Naive thymus-derived CD4-positive, alpha-beta T cell (primary cell): ENCODE measurements at regions not wholly inside any gene's neighbourhood (a gene's known extent, or its start where the extent isn't known, plus 50 kb on each side); places are given as distances from the start of the nearest gene placed in this dataset.

Experiments used
- ATAC-seq: fragments of 150-1000 bp; cut with Tn5 transposase; 2 replicates; pipeline ENCODE4 v1.10.0; 2021; ENCODE audit warnings: mild to moderate bottlenecking, moderate library complexity
- CTCF ChIA-PET: fragments of 350-600 bp; sonication (Branson Sonifier 250); formaldehyde crosslinking; loops from one replicate; lab custom pipeline; 2021; ENCODE audit warnings: antibody characterized with exemption; lab: Charles Lee
- POLR2A ChIA-PET: fragments of 350-600 bp; sonication (Branson Sonifier 250); formaldehyde crosslinking; loops from one replicate; lab custom pipeline; 2021; ENCODE audit warnings: antibody characterized with exemption, inconsistent platforms; lab: Charles Lee
- DNase-seq, 9 donors: peaks; one replicate each; pipeline versions ENCODE4 v3.0.0 to v3.0.0-alpha.2; 2020 to 2022; ENCODE audit warnings: mixed read lengths in 1 of 9
- H3K27ac ChIP-seq: one replicate; pipeline ENCODE4 v1.7.0; 2013; ENCODE audit warnings: mild to moderate bottlenecking, low read depth, low read length, moderate library complexity
- H3K27me3 ChIP-seq, 2 donors: one replicate each; pipeline ENCODE4 v1.7.0; 2013; ENCODE audit warnings: low read length in 2 of 2, mild to moderate bottlenecking in 2 of 2, moderate library complexity in 2 of 2; ENCODE audit not compliant: control insufficient read depth in 2 of 2, insufficient read depth in 2 of 2
- H3K36me3 ChIP-seq, 3 experiments: 1 replicate in 2 of 3; 2 replicates in 1 of 3; pipeline ENCODE4 v1.7.0; 2013; ENCODE audit warnings: low read length in 3 of 3, mild to moderate bottlenecking in 3 of 3, moderate library complexity in 1 of 3; ENCODE audit not compliant: insufficient read depth in 3 of 3, control insufficient read depth in 2 of 3
- H3K4me1 ChIP-seq, 2 donors: one replicate each; pipeline ENCODE4 v1.7.0; 2013; ENCODE audit warnings: low read length in 2 of 2, mild to moderate bottlenecking in 2 of 2, moderate library complexity in 1 of 2; ENCODE audit not compliant: control insufficient read depth in 2 of 2, insufficient read depth in 2 of 2
- H3K4me3 ChIP-seq: 2 replicates; pipeline ENCODE4 v1.7.0; 2013; ENCODE audit warnings: mild to moderate bottlenecking, low read length
- H3K9me3 ChIP-seq, 3 experiments: 1 replicate in 2 of 3; 2 replicates in 1 of 3; pipeline ENCODE4 v1.7.0; 2013; ENCODE audit warnings: low read length in 3 of 3; ENCODE audit not compliant: control insufficient read depth in 2 of 3
- H3K27ac Mint-ChIP-seq, 9 donors: one replicate each; pipeline ENCODE4 v1.8.0; 2020 to 2022; ENCODE audit warnings: mixed read lengths in 9 of 9, mild to moderate bottlenecking in 8 of 9, moderate library complexity in 5 of 9, inconsistent platforms in 2 of 9
- H3K27me3 Mint-ChIP-seq, 5 donors: one replicate each; pipeline ENCODE4 v1.8.0; 2021 to 2022; ENCODE audit warnings: mixed read lengths in 5 of 5, mild to moderate bottlenecking in 1 of 5
- H3K36me3 Mint-ChIP-seq, 5 donors: one replicate each; pipeline ENCODE4 v1.8.0; 2020 to 2022; ENCODE audit warnings: mixed read lengths in 5 of 5, mild to moderate bottlenecking in 3 of 5, inconsistent platforms in 1 of 5
- H3K4me1 Mint-ChIP-seq, 7 donors: one replicate each; pipeline ENCODE4 v1.8.0; 2020 to 2022; ENCODE audit warnings: mixed read lengths in 7 of 7, mild to moderate bottlenecking in 3 of 7, inconsistent platforms in 1 of 7
- H3K4me3 Mint-ChIP-seq, 10 donors: one replicate each; pipeline ENCODE4 v1.8.0; 2020 to 2022; ENCODE audit warnings: mild to moderate bottlenecking in 10 of 10, mixed read lengths in 10 of 10, moderate library complexity in 6 of 10, inconsistent platforms in 2 of 10
- H3K9me3 Mint-ChIP-seq, 11 donors: one replicate each; pipeline ENCODE4 v1.8.0; 2020 to 2022; ENCODE audit warnings: mixed read lengths in 11 of 11, mild to moderate bottlenecking in 4 of 11, inconsistent platforms in 1 of 11, moderate library complexity in 1 of 11
- intact Hi-C, 2 donors: fragments of 100-400 bp; cut with micrococcal nuclease; formaldehyde crosslinking; loops; one replicate each; pipeline ENCODE4 v1.15.1; 2023

GRCh38 chr7:41449286-41449685 lies 253.6 kb downstream of the INHBA start:
- CTCF ChIA-PET = no interaction called here
- POLR2A ChIA-PET = no interaction called here
- H3K4me1 Mint-ChIP-seq = no peaks in the 10 kb centered on the region
- H3K27ac Mint-ChIP-seq = no peak overlapping the region
- no peak for DNase-seq
- no peaks in the 10 kb centered on the region for H3K36me3 ChIP-seq
- H3K4me1 ChIP-seq = no peaks in the 10 kb centered on the region
- H3K4me3 ChIP-seq = no peak overlapping the region
- no peak overlapping the region for H3K4me3 Mint-ChIP-seq
- no peak overlapping the region for H3K27ac ChIP-seq
- H3K27me3 Mint-ChIP-seq = no peaks in the 10 kb centered on the region
- H3K36me3 Mint-ChIP-seq = no peaks in the 10 kb centered on the region
- intact Hi-C loops = no loop called here
- peaks cover 0 to 15% (median 3%) of the 10 kb centered on the region in 11 donors for H3K9me3 Mint-ChIP-seq
- ATAC-seq = no peak
- no peaks in the 10 kb centered on the region for H3K9me3 ChIP-seq
- no peaks in the 10 kb centered on the region for H3K27me3 ChIP-seq

GRCh38 chr7:41448104-41448503 lies 254.8 kb downstream of the INHBA start:
- CTCF ChIA-PET = no interaction called here

GRCh38 chr7:41447450-41448042 lies 255.3 kb downstream of the INHBA start:
- no peaks in the 10 kb centered on the region for H3K36me3 Mint-ChIP-seq
- ChIA-PET CTCF (no interaction called here), POLR2A (no interaction called here)
- H3K27ac Mint-ChIP-seq = no peak overlapping the region
- H3K4me3 Mint-ChIP-seq = no peak overlapping the region
- H3K9me3 Mint-ChIP-seq = peaks cover 0 to 10% (median 3%) of the 10 kb centered on the region in 11 donors
- no peak overlapping the region for H3K27ac ChIP-seq
- ATAC-seq (no peak), DNase-seq (no peak)
- intact Hi-C loops = no loop called here
- no peaks in the 10 kb centered on the region for H3K4me1 ChIP-seq
- no peak overlapping the region for H3K4me3 ChIP-seq
- H3K4me1 Mint-ChIP-seq = no peaks in the 10 kb centered on the region
- H3K27me3 Mint-ChIP-seq = no peaks in the 10 kb centered on the region
- H3K9me3 ChIP-seq = no peaks in the 10 kb centered on the region
- H3K36me3 ChIP-seq = no peaks in the 10 kb centered on the region
- H3K27me3 ChIP-seq = no peaks in the 10 kb centered on the region

More at GRCh38 chr7:41448104-41448503, 254.8 kb downstream of the INHBA start:
- intact Hi-C loops = no loop called here
- POLR2A ChIA-PET = no interaction called here
- H3K27ac ChIP-seq = no peak overlapping the region
- no peak overlapping the region for H3K4me3 ChIP-seq
- Mint-ChIP-seq H3K36me3 (no peaks in the 10 kb centered on the region), H3K4me1 (no peaks in the 10 kb centered on the region), H3K4me3 (no peak overlapping the region), H3K27me3 (no peaks in the 10 kb centered on the region), H3K9me3 (peaks cover 0 to 10% (median 3%) of the 10 kb centered on the region in 11 donors), H3K27ac (no peak overlapping the region)
- no peaks in the 10 kb centered on the region for H3K27me3 ChIP-seq
- H3K36me3 ChIP-seq = no peaks in the 10 kb centered on the region
- DNase-seq = no peak
- ATAC-seq = no peak
- no peaks in the 10 kb centered on the region for H3K9me3 ChIP-seq
- no peaks in the 10 kb centered on the region for H3K4me1 ChIP-seq

GRCh38 chr7:41446606-41447449 lies 256.1 kb downstream of the INHBA start:
- H3K4me3 Mint-ChIP-seq = no peak overlapping the region
- H3K4me1 ChIP-seq = no peaks in the 10 kb centered on the region
- H3K27me3 ChIP-seq = no peaks in the 10 kb centered on the region
- H3K27ac ChIP-seq = no peak overlapping the region
- intact Hi-C loops = no loop called here
- POLR2A ChIA-PET = no interaction called here
- no peak overlapping the region for H3K4me3 ChIP-seq
- H3K9me3 ChIP-seq = no peaks in the 10 kb centered on the region
- H3K4me1 Mint-ChIP-seq = no peaks in the 10 kb centered on the region
- H3K9me3 Mint-ChIP-seq = peaks cover 0 to 13% (median 3%) of the 10 kb centered on the region in 11 donors
- H3K36me3 ChIP-seq = no peaks in the 10 kb centered on the region
- ATAC-seq (no peak), DNase-seq (no peak)
- CTCF ChIA-PET = no interaction called here
- H3K27me3 Mint-ChIP-seq = no peaks in the 10 kb centered on the region
- no peaks in the 10 kb centered on the region for H3K36me3 Mint-ChIP-seq
- H3K27ac Mint-ChIP-seq = no peak overlapping the region

GRCh38 chr7:41445946-41446345 lies 256.9 kb downstream of the INHBA start:
- Histone ChIP-seq H3K4me3 (no peak overlapping the region), H3K36me3 (no peaks in the 10 kb centered on the region), H3K9me3 (no peaks in the 10 kb centered on the region), H3K27me3 (no peaks in the 10 kb centered on the region), H3K4me1 (no peaks in the 10 kb centered on the region), H3K27ac (no peak overlapping the region)
- no peaks in the 10 kb centered on the region for H3K27me3 Mint-ChIP-seq
- H3K27ac Mint-ChIP-seq = no peak overlapping the region
- DNase-seq = no peak
- peaks cover 0 to 15% (median 3%) of the 10 kb centered on the region in 11 donors for H3K9me3 Mint-ChIP-seq
- no peak for ATAC-seq
- H3K4me3 Mint-ChIP-seq = no peak overlapping the region
- no peaks in the 10 kb centered on the region for H3K4me1 Mint-ChIP-seq
- intact Hi-C loops = no loop called here
- ChIA-PET POLR2A (no interaction called here), CTCF (no interaction called here)
- no peaks in the 10 kb centered on the region for H3K36me3 Mint-ChIP-seq

- Mint-ChIP-seq H3K27me3 (no peaks in the 10 kb centered on the region), H3K4me1 (no peaks in the 10 kb centered on the region), H3K9me3 (peaks cover 0 to 20% (median 3%) of the 10 kb centered on the region in 11 donors), H3K27ac (no peak overlapping the region), H3K36me3 (no peaks in the 10 kb centered on the region), H3K4me3 (no peak overlapping the region)
- Histone ChIP-seq H3K4me3 (no peak overlapping the region), H3K9me3 (no peaks in the 10 kb centered on the region), H3K27me3 (no peaks in the 10 kb centered on the region), H3K36me3 (no peaks in the 10 kb centered on the region), H3K27ac (no peak overlapping the region), H3K4me1 (no peaks in the 10 kb centered on the region)
- no peak for ATAC-seq
- no peak for DNase-seq
- ChIA-PET POLR2A (no interaction called here), CTCF (no interaction called here)
- intact Hi-C loops = no loop called here
Observed at GRCh38 chr7:41445432-41445831, 257.5 kb downstream of the INHBA start.

- H3K9me3 ChIP-seq = no peaks in the 10 kb centered on the region
- peaks cover 0 to 28% (median 7%) of the 10 kb centered on the region in 11 donors for H3K9me3 Mint-ChIP-seq
- intact Hi-C loops = no loop called here
- H3K36me3 ChIP-seq = no peaks in the 10 kb centered on the region
- no peak overlapping the region for H3K4me3 ChIP-seq
- H3K27me3 ChIP-seq = no peaks in the 10 kb centered on the region
- H3K4me1 Mint-ChIP-seq = peaks cover 0 to 1% (median 0%) of the 10 kb centered on the region in 7 donors
- no peak overlapping the region for H3K27ac Mint-ChIP-seq
- no peaks in the 10 kb centered on the region for H3K27me3 Mint-ChIP-seq
- DNase-seq = no peak
- peaks cover 0 to 4% (median 0%) of the 10 kb centered on the region in 5 donors for H3K36me3 Mint-ChIP-seq
- H3K4me1 ChIP-seq = no peaks in the 10 kb centered on the region
- H3K4me3 Mint-ChIP-seq = no peak overlapping the region
- no peak overlapping the region for H3K27ac ChIP-seq
- POLR2A ChIA-PET = no interaction called here
- no peak for ATAC-seq
- CTCF ChIA-PET = no interaction called here
Observed at GRCh38 chr7:41439515-41439879, 263.4 kb downstream of the INHBA start.
